GM21723 (cell line): ENCODE measurements at regions not wholly inside any gene's neighbourhood (a gene's known extent, or its start where the extent isn't known, plus 50 kb on each side); places are given as distances from the start of the nearest gene placed in this dataset.
A peak's percentile ranks its signal among the peaks of the same experiment; 100 is the strongest.

Experiments
- ATAC-seq: cut with Tn5 transposase; IDR thresholded peaks from one replicate; pipeline ENCODE4 v1.9.1; 2021; ENCODE audit warnings: mild to moderate bottlenecking, moderate library complexity; ENCODE audit not compliant: unreplicated experiment

DNA sequence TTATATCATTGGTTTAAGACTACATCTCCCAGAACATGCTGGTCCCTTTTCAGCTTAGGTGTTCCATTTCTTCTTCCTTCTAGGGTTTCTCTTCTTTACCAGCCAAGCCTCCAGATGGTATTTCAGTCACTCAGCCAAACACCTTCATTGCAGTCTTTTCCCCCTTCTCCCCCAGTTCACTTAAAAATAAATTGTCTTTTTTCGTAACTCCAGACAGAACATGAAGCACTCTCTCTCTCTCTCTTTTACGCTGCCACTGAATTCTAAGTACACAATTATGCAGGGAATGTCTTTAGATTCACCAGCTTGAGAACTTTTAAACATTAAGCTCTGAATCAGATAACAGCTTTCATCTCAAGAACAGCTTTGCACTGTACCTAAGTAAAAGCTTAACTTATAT, 419.7 kb upstream of the BRINP1 start:
- no peak for ATAC-seq

DNA sequence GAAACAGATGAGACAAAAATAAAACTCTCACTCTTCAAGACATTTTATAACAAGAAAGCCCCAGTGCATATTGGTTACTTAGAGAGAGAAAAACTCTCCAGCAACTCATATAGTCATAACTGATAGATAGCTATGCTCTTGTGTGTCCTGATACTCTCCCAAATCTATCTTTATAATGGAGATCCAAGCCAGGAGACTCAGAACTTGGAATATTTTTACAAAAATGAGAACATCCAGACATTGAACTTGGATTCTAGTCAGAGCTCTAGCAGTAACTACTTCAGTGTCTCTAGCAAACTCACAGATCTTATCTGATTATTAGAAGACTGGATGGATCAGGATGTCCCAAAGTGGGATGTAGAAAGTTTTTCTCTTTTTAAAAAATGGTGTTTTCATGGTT, 412.7 kb upstream of the BRINP1 start:
- ATAC-seq, result no peak

DNA sequence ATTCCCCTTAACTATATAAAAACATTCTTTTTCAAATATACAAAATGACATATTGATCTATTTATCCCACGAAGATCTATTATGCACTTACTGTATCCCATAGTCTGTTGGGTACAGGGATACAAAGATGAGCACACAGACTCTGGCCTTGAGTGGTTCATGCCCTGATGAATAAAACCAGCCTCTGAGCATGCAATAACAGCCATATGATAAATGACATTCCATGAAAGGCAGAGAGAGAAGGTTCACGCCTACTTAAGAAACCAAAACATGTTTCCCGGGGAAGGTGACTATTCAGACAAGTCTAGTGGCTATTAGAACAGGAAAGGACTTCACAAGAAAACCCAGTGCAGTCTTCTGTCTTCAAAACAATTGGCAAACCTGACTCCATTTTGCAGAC, 406.2 kb upstream of the BRINP1 start:
- ATAC-seq, result no peak

DNA sequence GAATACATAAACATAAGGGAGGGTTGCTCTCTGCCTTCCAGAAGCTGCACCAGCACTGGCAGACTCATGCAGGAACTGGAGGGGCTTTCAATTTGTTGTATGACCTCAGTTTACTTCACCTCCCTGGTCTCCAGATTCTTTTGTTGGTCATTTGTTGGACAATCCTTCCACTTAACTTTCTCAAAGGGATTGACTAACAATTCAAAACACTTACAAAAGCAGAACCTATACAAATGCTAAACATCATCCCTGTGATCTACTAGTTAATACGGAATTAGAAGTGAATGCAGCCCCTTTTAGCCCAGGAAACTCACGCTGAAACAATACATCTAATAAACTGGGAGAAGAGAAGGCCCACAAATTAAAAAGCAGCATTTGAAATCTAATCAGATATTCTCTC, 404.6 kb upstream of the BRINP1 start:
- ATAC-seq, result no peak

DNA sequence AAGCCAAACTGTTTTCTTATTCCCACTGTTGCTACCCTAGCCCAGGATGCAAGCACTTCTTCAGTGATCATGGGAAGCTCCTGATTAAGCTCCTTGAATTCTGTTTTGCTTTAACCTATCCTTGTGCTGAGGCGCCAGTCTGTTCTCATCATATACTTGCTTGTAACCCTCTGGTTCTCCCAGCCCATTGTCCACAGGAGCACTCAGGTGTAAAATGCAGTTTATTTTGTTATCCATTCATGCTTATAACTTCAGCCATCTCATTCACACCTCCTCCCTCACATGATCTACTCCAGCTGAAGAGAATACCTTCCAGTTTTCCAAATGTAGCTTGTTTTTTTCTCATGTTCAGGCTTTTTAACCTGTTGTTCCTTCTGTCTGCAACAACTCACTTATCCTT, 402.1 kb upstream of the BRINP1 start:
- no peak for ATAC-seq

DNA sequence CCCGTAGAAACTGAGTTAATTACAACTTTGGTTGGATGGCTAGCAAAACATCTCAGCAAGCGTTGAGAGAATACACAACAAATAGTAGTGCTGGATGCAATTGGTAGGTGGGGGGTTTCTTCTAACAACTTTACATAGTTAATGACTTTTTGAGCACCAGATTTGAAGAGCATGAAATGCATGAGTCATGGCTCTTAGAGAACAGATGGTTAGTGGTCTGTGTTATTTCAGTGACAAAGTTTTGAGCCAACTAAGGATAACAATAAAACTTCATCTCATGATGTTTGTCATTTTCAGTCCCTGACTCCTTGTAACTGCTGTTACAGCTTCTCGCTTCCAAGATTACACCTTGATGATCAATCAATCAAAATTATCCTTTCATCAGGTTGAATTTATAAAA, 399.0 kb upstream of the BRINP1 start:
- no peak for ATAC-seq

DNA sequence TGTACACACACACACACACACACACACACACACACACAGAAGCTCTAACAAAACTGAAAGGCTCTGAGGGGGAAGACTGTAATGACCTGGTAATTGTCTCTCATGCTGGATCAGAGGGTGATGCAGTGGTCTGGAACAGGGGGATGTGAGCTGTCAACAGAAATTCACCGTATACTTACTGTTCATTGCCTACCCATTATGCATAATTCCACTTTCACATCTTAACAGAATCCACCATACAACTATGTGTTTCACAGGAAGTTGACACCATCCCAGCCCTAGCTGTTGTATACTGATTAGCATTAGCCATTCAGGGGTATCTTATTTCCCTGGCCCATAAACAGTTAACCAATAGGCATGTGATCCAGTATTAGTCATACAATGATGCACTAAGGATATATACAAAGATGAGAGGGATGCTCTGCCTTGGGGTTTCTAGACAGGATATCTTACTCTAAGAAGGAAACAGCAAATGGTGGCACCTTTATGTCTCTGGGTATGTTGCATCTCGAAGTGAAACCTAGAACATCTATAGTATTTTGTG, 396.5 kb upstream of the BRINP1 start:
- no peak for ATAC-seq

DNA sequence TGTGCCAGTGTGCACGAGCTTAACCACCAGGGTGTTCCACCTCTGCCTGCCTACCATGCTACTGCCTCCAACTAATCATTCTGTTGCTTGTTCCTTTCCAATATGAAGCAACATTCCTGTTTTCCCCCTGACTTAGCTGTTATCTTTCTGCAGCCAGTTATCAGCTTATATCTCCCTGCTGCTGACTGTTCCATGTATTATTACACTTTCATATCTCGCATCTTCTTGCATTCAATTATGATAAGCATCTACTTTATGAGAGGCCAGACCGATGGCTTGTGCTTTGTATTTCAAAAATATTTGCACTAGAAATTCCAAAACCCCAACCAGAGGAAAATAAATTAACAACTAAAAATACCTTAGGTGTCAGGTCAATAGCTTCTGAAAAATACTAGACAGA, 394.0 kb upstream of the BRINP1 start:
- no peak for ATAC-seq

DNA sequence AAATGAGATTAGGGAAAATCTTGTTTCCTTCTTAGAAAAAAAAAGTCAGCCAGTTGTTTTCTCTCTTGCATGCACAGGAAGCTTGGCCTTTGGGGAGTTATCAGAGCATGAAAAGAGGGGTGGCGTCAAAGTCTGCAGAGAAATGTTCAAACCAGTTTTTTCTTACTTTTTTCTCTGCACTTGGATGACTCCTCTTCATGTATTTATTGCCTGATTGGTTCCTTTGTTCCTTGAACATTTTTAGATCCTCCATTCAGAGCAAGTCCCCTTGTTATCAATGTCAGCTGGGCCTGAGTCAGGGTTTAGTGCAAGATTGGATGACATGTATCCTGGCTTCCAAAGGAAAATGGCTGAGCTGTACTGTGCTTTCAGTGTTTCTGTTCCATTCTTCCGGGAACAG, 392.6 kb upstream of the BRINP1 start:
- no peak for ATAC-seq

DNA sequence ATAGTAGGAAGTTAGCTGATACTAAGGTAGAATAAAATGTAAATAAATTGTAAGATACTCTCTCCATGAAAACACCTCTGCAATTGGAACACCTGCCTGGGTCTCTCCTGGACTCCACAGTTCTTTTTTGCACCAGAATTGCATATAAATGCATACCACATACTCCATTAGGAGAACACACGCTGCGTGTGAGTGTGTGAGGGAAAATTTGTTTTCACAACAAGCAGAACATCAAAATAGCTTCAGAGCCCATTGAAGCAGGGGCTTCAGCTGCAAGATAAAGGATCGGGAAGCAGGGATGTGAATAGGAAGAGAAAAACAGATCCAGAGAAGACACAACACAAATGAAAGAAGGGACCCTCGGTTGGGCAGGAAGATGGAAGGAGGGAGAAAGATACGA, 389.8 kb upstream of the BRINP1 start:
- ATAC-seq, result no peak

DNA sequence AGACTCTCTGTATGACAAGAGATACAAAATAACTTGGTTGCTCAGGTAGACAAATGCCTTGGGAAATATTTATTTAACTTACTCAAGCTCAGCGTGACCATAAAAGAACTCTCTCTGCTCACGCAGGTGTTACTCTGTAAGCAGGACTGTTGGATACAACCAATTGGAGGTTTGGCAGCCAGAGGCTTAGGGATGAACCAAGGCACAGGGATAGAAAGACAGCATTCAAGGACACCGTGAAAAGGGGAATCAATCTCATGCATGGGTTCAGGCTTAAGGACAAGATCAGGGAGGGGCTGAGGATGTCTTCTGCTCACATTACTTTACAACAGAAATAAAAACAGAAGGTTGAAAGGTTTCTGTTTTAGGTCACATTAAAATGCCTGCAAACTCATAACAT, 389.0 kb upstream of the BRINP1 start:
- ATAC-seq, result no peak

DNA sequence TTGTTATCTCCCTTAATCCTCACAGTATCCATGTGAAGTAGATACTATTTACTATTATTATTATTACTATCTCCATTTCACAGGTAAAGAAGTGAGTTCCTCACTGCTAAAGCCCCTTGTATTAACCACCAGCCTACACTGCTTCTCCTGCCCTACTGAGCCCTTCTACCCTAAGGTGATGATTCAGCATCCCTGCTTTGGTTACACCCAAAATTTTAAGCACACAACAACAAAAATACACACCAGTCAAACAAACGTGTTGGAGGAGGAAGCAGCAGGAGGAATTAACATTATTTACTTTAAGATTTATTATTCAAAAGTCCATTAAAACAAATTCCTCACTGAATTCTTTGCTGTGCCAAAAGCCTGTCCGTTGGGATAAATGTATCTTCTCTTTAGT, 370.2 kb upstream of the BRINP1 start:
- no peak for ATAC-seq

DNA sequence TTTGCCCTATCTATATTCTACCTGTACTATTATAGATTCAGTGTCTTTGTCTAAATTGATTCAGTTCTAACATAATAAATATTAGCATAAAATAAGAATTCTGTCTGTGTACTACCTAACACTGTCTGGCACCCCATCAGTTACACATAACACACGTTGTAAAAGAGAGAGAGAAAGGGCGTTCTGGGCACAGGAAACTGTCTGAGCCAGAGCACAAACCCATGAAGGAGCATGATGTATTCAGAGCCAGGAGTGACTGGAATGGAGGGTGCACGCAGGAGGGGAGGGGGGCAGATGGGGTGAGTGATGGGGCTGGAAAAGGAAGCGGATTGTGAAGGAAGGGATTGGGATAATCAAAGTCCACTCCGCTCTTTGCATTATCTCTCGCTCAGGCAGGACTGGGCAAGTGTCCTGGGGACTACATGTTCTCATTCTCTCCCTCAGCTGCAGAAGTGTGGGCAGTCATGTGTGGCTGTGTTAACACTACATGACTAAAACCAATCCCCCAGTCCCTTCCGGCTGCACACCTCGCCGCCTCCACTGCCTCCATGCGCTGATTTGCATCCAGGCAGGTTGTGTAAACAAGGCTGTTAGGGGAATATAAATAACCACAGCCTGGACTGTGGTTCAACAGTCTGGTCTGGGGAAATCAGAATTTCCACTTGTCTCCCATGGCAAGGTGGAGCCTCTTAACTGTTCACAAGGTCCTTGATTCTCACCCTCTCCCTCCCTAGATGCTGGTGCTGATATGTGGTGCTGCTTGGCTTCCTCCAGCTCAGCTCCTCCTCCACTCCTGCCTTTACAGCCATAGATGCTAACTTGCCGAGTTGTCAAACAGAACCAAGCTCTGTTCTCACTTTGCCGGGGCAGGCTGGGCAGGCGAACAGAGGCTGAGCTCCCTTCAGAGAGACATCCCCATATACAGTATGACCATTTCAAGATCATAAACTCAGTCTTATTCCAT, 367.5 kb upstream of the BRINP1 start:
- peak; percentile 99 for ATAC-seq

DNA sequence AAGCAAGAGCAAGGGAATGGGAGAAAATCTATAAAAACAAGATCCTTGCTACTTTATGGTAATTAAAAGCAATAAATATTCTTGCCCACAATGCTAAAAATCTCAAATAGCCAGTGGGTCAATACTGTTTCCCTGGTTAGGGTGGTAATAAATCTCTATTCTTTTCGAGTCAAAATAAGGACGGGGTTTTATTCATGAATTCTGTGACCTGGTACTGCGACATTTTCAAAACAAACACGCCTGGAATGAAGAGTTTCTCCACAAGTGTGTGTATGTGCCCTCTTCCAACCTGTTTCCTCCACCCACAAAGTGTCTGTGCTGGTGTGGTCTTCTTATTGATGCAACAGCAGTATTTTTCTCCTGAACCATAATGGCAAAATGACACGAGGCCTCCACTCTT, 358.8 kb upstream of the BRINP1 start:
- ATAC-seq, result no peak

DNA sequence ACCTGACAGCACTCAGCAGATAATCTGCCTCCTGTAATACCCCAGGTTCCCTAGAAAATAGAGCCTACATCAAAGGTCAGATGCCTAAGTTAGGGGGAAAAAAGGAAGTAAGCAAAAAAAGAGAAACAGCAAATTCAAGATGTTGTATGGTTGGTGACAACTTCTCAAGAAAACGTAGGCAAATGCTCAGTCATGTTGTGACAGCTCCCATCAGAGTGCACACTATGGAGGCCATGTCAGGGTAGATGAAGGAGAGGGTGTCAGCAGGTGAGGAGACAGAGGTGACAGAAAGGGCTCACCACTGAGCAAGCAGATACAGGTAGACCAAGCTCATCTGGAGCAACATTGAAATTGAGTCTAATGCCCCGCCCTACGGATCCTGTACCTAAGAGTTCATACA, 356.8 kb upstream of the BRINP1 start:
- ATAC-seq, result no peak

DNA sequence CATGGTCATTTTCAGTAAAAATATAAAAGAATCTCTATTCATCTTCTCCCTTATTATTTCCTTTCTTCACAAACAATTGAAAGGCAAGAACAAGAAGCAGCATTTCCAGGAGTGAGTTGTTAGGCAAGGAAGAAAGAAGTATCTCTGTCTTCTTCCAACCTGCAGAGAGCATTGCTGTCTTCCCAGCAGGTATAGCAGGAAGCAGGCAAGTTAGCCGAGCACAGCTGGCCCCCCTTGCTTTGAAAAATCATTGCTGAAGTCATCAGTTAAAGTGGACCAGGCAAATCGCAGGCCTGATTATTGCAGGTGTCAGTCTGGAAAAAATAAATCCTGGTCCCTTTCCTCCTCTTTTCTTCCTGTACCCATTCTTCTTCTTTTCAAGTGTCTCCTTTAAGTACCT, 353.1 kb upstream of the BRINP1 start:
- ATAC-seq, result no peak

DNA sequence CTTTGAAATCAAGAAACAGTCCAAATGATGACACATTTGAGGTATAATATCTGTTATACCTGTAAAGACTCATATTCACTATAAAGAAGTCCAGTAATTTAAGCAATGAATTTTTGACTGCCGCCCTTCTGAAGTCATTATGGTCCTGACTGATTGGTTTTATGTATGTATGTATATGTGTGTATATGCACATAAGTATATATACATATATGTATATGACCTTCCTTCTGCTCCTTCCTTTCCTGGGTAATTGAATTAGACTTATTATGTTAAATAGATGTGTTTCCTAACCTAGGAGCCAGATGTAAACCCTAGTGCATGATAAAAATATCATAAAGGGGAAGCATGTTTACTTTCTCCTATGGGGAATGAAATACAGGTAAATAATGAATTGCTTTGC, 343.1 kb upstream of the BRINP1 start:
- ATAC-seq, result no peak

DNA sequence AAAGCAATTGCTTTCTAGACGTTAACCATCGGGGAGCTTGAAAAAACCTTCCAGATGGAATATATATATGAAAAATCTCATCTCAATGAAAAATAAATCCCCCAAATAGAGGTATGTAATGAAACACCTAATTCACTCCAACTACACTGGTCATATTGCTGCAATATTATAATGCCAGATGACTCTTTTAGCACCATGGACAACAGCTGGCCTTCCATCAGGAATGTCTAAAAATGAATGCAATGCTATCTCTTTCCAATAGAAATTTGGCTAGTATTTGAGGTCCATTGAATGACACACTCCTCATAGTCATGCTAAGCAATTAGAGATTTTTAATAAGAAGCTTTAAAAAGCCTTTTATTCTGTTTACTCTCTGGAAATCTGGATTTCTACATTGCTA, 340.2 kb upstream of the BRINP1 start:
- ATAC-seq, result no peak

DNA sequence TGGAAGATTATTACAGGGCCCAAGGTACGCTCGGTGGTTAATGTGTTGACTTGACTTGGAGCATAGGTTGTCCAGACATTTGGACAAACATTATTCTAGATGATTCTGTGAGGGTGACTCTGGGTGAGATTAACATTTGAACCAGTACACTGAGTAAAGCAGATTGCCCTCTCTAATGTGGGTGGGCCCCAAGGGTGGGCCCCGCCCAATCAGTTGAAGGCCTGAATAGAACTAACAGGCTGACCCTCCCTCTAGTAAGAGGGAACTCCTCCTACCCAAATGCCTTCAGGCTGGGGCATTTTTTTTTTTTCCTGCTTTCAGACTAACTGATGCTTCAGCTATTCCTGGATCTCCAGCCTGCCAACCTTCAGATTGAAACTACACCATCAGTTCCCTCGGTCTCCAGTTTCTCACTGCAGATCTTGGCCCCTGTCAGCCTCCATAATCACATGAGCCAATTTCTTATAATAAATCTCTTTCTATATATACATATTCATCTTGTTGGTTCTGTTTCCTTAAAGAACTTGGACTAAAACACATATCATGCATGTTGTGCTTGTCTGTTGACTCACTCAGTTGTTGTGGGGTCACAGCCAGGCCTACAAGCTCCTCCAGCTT, 338.1 kb upstream of the BRINP1 start:
- no peak for ATAC-seq

DNA sequence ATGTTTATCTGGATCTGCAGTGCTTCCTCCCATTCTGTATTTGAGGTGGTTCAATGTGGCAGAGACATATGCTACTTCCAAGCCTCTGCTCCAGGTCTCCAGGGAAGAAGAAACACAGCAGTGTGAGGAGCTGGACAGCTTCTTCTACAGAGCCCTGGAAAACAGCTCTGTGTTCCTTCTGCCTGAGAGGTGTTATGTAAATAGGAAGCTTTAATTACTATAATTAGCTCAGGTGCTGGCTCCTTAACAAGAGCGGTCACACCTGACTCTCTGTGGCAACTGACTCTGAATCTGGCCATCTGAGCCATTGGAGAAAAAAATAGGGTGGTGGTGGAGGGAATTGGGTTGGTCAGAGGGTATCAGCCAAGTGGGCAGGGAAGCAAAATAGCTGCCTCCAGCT, 332.4 kb upstream of the BRINP1 start:
- ATAC-seq, result no peak

DNA sequence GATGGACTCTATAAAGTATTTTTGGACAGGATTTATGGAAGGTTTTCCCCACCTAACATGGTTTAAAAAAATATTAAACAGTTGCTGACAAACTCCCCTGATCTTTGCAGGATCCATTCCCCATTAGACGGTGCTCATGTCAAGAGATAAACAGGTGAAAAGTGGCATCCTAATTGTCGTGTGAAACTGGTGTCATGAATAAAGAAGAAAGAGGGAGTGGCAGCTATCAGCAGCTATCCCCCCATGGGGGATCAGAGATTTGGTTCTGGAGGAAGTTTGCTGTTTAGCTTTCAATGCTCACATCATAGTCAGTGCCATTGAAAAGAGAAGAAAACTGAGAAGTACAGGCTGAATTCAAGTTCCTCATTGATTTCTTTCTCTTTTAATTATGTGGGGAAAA, 329.3 kb upstream of the BRINP1 start:
- no peak for ATAC-seq

DNA sequence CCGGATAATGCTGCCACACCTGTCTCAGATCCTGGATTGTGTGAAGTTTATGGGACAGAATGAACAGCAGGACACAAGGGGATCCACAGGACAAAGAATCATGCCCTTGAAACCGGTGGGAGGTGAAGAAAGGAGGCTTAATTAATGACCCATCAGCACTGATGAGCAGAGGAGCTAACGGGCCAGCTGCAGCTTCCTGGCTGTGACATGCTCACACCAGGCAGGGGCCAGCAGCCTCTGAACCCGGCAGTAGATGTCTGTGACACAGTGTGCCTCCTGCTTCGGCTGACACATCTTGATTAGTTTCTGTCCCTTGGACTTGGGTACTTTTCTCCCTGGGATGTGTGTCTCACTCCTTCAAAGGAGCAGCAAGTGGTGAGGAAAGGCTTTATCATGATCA, 328.8 kb upstream of the BRINP1 start:
- ATAC-seq, result no peak
